ENCODE measurements at regions not wholly inside any gene's neighbourhood (a gene's known extent, or its start where the extent isn't known, plus 50 kb on each side); places are given as distances from the start of the nearest gene placed in this dataset.

DNA sequence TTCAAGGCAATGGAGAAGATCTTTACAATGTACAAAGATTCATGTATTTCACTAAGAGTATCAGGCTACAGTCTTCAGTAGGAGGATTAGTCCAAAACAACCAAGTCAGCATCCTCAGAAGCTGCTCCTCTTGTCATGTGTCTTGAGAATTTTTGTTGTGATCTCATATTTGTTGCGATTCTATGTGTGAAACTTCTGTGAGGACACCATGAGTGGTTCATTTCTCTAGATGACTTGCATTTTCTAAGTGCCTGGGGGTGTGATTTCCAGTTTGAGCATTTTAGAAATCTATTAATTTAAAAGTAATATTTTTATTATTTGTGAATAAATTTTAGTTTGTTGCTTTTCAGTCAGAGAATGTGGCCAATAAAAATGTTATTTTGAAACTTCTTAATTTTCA is 94.5 kb downstream of the RAP2A start:
- no peak overlapping the region for H3K9ac ChIP-seq (ENCODE audit: insufficient read depth in 1 of 2, low read depth in 2 of 2, low read length in 2 of 2)
- WGBS (ENCODE audit: insufficient coverage, low coverage, missing lambda C conversion rate): 0% methylated on average over 1 of the region's 1 CpG
- no peaks in the 10 kb centered on the region for H3K79me2 ChIP-seq (ENCODE audit: control insufficient read depth, insufficient read depth, low read length)
- TF ChIP-seq RHOXF2B (CRISPR knock-in tag; conservative IDR thresholded peaks at IDR 0.05): no peak
- TF ChIP-seq C11orf30 (IDR thresholded peaks at IDR 0.05; ENCODE audit: low read depth): peak; percentile 38; the same call in 1 of the 2 replicates
- TF ChIP-seq ZNF316 (IDR thresholded peaks at IDR 0.05): peak; percentile 43
- TF ChIP-seq ZNF655 (CRISPR knock-in tag; IDR thresholded peaks at IDR 0.05): no peak
- TF ChIP-seq, protein P1, sequence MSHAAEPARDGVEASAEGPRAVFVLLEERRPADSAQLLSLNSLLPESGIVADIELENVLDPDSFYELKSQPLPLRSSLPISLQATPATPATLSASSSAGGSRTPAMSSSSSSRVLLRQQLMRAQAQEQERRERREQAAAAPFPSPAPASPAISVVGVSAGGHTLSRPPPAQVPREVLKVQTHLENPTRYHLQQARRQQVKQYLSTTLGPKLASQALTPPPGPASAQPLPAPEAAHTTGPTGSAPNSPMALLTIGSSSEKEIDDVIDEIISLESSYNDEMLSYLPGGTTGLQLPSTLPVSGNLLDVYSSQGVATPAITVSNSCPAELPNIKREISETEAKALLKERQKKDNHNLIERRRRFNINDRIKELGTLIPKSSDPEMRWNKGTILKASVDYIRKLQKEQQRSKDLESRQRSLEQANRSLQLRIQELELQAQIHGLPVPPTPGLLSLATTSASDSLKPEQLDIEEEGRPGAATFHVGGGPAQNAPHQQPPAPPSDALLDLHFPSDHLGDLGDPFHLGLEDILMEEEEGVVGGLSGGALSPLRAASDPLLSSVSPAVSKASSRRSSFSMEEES (CRISPR knock-in tag; IDR thresholded peaks at IDR 0.05): no peak
- peak; percentile 20; the same call in 1 of the 2 replicates for TF ChIP-seq NFE2L1 (tag; IDR thresholded peaks at IDR 0.05; ENCODE audit: borderline replicate concordance, low read depth)
- no peak for TF ChIP-seq SMAD4 (CRISPR knock-in tag; conservative IDR thresholded peaks at IDR 0.05)
- no peak for TF ChIP-seq SMARCE1 (IDR thresholded peaks at IDR 0.05)
- TF ChIP-seq MAFG (tag; conservative IDR thresholded peaks at IDR 0.05): 0 out of 2 replicates have a peak, but pooled peaks have one; percentile 47
- POLR2A ChIA-PET: no interaction called here
- no peaks in the 10 kb centered on the region for H3K9me3 ChIP-seq (replicated peaks; ENCODE audit: control insufficient read depth, insufficient read depth, low read depth, low read length)
- FAIRE-seq (no peak), DNase-seq (ENCODE audit: extremely low read depth in 1 of 4, low spot score in 3 of 4) (no peak), ATAC-seq (no peak)
- H3K27ac ChIP-seq (ENCODE audit: extremely low read depth, low read depth, low read length): no peak overlapping the region
- H2AFZ ChIP-seq (ENCODE audit: low read depth, low read length): no peak overlapping the region
- H3K4me2 ChIP-seq (ENCODE audit: insufficient read depth, low read length): no peak overlapping the region
- H3K36me3 ChIP-seq (ENCODE audit: control insufficient read depth, insufficient read depth, low read length): no peaks in the 10 kb centered on the region
- no TSS peak for BruUV-seq (replicated peaks)
- in situ Hi-C loops (cut with MboI): no loop called here
- H3K9me1 ChIP-seq (ENCODE audit: control insufficient read depth, insufficient read depth, low read length): no peaks in the 10 kb centered on the region
- H3K4me3 ChIP-seq: no peak overlapping the region
- H3K27me3 ChIP-seq (ENCODE audit: control insufficient read depth in 2 of 2, insufficient read depth in 2 of 2, low read length in 2 of 2): no peaks in the 10 kb centered on the region; a peak in 1 of 5 replicates
- H3K4me1 ChIP-seq (replicated peaks in 1 of 2; ENCODE audit: control insufficient read depth in 2 of 2, insufficient read depth in 2 of 2, low read length in 2 of 2): no peaks in the 10 kb centered on the region
- no peaks in the 10 kb centered on the region for H4K20me1 ChIP-seq (replicated peaks; ENCODE audit: control insufficient read depth, insufficient read depth, low read length)
- CTCF ChIA-PET (ENCODE audit: low intra/inter-chr PET ratio): interaction anchor here (0.6 kb wide), 1 partner anchor 886 kb away, joined by 4 read pairs; no protein-coding TSS in a partner anchor
- intact Hi-C loops (cut with micrococcal nuclease): no loop called here

Measured in K562 (cell line).